ENCODE measurements at regions not wholly inside any gene's neighbourhood (a gene's known extent, or its start where the extent isn't known, plus 50 kb on each side); places are given as distances from the start of the nearest gene placed in this dataset.

GRCh38 chr2:194917519-194917918, 739.5 kb upstream of the SLC39A10 start:
- POLR2A ChIA-PET (ENCODE audit: low non-redundant PET) = no interaction called here
- TF ChIP-seq EZH2 (IDR thresholded peaks at IDR 0.05; ENCODE audit: borderline replicate concordance, low read depth, low read length, poor library complexity, severe bottlenecking) = no peak
- no peak for TF ChIP-seq CTCF (conservative IDR thresholded peaks at IDR 0.05; ENCODE audit: low read depth, low read length)
- BruUV-seq (replicated peaks) = no TSS peak
- no peak overlapping the region for H3K27ac ChIP-seq (ENCODE audit: low read depth, low read length, poor library complexity, severe bottlenecking)
- no peaks in the 10 kb centered on the region for H3K27me3 ChIP-seq (replicated peaks; ENCODE audit: insufficient read depth, low read depth, low read length, poor library complexity)
- no peaks in the 10 kb centered on the region for H3K9me3 ChIP-seq (ENCODE audit: low read depth, low read length, poor library complexity, severe bottlenecking)
- CTCF ChIA-PET = no interaction called here
- intact Hi-C loops (cut with micrococcal nuclease; ENCODE audit: unreplicated experiment) = no loop called here
- no peak overlapping the region for H3K4me3 ChIP-seq (ENCODE audit: low read depth, low read length, poor library complexity, severe bottlenecking)
- DNase-seq (ENCODE audit: low spot score) = no peak
- no peaks in the 10 kb centered on the region for H3K4me1 ChIP-seq (ENCODE audit: insufficient read depth, low read length, poor library complexity, severe bottlenecking)
- H3K36me3 ChIP-seq (ENCODE audit: insufficient read depth, low read length, poor library complexity, severe bottlenecking) = no peaks in the 10 kb centered on the region

- BruUV-seq (replicated peaks) = no TSS peak
- no peak overlapping the region for H3K27ac ChIP-seq (ENCODE audit: low read depth, low read length, poor library complexity, severe bottlenecking)
- H3K27me3 ChIP-seq (replicated peaks; ENCODE audit: insufficient read depth, low read depth, low read length, poor library complexity) = no peaks in the 10 kb centered on the region
- CTCF ChIA-PET = no interaction called here
- TF ChIP-seq EZH2 (IDR thresholded peaks at IDR 0.05; ENCODE audit: borderline replicate concordance, low read depth, low read length, poor library complexity, severe bottlenecking) = no peak
- H3K9me3 ChIP-seq (ENCODE audit: low read depth, low read length, poor library complexity, severe bottlenecking) = no peaks in the 10 kb centered on the region
- no peak for DNase-seq (ENCODE audit: low spot score)
- H3K4me3 ChIP-seq (ENCODE audit: low read depth, low read length, poor library complexity, severe bottlenecking) = no peak overlapping the region
- intact Hi-C loops (cut with micrococcal nuclease; ENCODE audit: unreplicated experiment) = no loop called here
- H3K36me3 ChIP-seq (ENCODE audit: insufficient read depth, low read length, poor library complexity, severe bottlenecking) = no peaks in the 10 kb centered on the region
- POLR2A ChIA-PET (ENCODE audit: low non-redundant PET) = no interaction called here
- no peaks in the 10 kb centered on the region for H3K4me1 ChIP-seq (ENCODE audit: insufficient read depth, low read length, poor library complexity, severe bottlenecking)
Observed at GRCh38 chr2:194915485-194915884, 741.5 kb upstream of the SLC39A10 start.

- ChIA-PET CTCF (no interaction called here), POLR2A (ENCODE audit: low non-redundant PET) (no interaction called here)
- no peaks in the 10 kb centered on the region for H3K9me3 ChIP-seq (ENCODE audit: low read depth, low read length, poor library complexity, severe bottlenecking)
- no peaks in the 10 kb centered on the region for H3K27me3 ChIP-seq (replicated peaks; ENCODE audit: insufficient read depth, low read depth, low read length, poor library complexity)
- intact Hi-C loops (cut with micrococcal nuclease; ENCODE audit: unreplicated experiment) = no loop called here
- H3K27ac ChIP-seq (ENCODE audit: low read depth, low read length, poor library complexity, severe bottlenecking) = no peak overlapping the region
- no peaks in the 10 kb centered on the region for H3K36me3 ChIP-seq (ENCODE audit: insufficient read depth, low read length, poor library complexity, severe bottlenecking)
- no peaks in the 10 kb centered on the region for H3K4me1 ChIP-seq (ENCODE audit: insufficient read depth, low read length, poor library complexity, severe bottlenecking)
- no TSS peak for BruUV-seq (replicated peaks)
- no peak for DNase-seq (ENCODE audit: low spot score)
- H3K4me3 ChIP-seq (ENCODE audit: low read depth, low read length, poor library complexity, severe bottlenecking) = no peak overlapping the region
- TF ChIP-seq CTCF (conservative IDR thresholded peaks at IDR 0.05; ENCODE audit: low read depth, low read length) (no peak), EZH2 (IDR thresholded peaks at IDR 0.05; ENCODE audit: borderline replicate concordance, low read depth, low read length, poor library complexity, severe bottlenecking) (no peak)
Observed at GRCh38 chr2:194907569-194907968, 749.5 kb upstream of the SLC39A10 start.

GRCh38 chr2:194896871-194897270, 760.2 kb upstream of the SLC39A10 start:
- TF ChIP-seq EZH2 (IDR thresholded peaks at IDR 0.05; ENCODE audit: borderline replicate concordance, low read depth, low read length, poor library complexity, severe bottlenecking) = no peak
- TF ChIP-seq CTCF (conservative IDR thresholded peaks at IDR 0.05; ENCODE audit: low read depth, low read length) = no peak
- Histone ChIP-seq H3K4me3 (ENCODE audit: low read depth, low read length, poor library complexity, severe bottlenecking) (no peak overlapping the region), H3K27ac (ENCODE audit: low read depth, low read length, poor library complexity, severe bottlenecking) (no peak overlapping the region), H3K9me3 (ENCODE audit: low read depth, low read length, poor library complexity, severe bottlenecking) (no peaks in the 10 kb centered on the region), H3K27me3 (replicated peaks; ENCODE audit: insufficient read depth, low read depth, low read length, poor library complexity) (no peaks in the 10 kb centered on the region), H3K36me3 (ENCODE audit: insufficient read depth, low read length, poor library complexity, severe bottlenecking) (no peaks in the 10 kb centered on the region), H3K4me1 (ENCODE audit: insufficient read depth, low read length, poor library complexity, severe bottlenecking) (no peaks in the 10 kb centered on the region)
- DNase-seq (ENCODE audit: low spot score) = no peak
- ChIA-PET POLR2A (ENCODE audit: low non-redundant PET) (no interaction called here), CTCF (no interaction called here)
- no TSS peak for BruUV-seq (replicated peaks)
- intact Hi-C loops (cut with micrococcal nuclease; ENCODE audit: unreplicated experiment) = no loop called here
